HG03039 (cell line): ENCODE measurements at regions not wholly inside any gene's neighbourhood (a gene's known extent, or its start where the extent isn't known, plus 50 kb on each side); places are given as distances from the start of the nearest gene placed in this dataset.
"Not testable (repeated sequence)": the region's sequence is repeated elsewhere in the genome, so short reads cannot be mapped to it uniquely, and the experiment has no call there.

Experiments
- ATAC-seq: cut with Tn5 transposase; IDR thresholded peaks from one replicate; pipeline ENCODE4 v1.9.1; 2021; ENCODE audit warnings: mild to moderate bottlenecking, moderate library complexity; ENCODE audit not compliant: unreplicated experiment

GRCh38 chr3:177493091-177493490 is 295.8 kb upstream of the TBL1XR1 start:
- no peak for ATAC-seq

GRCh38 chr3:177494216-177494615 is 296.9 kb upstream of the TBL1XR1 start:
- ATAC-seq = no peak

GRCh38 chr3:177495566-177495965 is 298.3 kb upstream of the TBL1XR1 start:
- ATAC-seq = no peak

GRCh38 chr3:177498037-177498857 is 301.0 kb upstream of the TBL1XR1 start:
- ATAC-seq = no peak

- not testable (repeated sequence) for ATAC-seq
Observed at GRCh38 chr3:177499039-177499438, 301.8 kb upstream of the TBL1XR1 start.

- no peak for ATAC-seq
Observed at GRCh38 chr3:177499779-177500423, 302.6 kb upstream of the TBL1XR1 start.

- no peak for ATAC-seq
Observed at GRCh38 chr3:177510693-177511216, 313.5 kb upstream of the TBL1XR1 start.

GRCh38 chr3:177512945-177513814 is 315.9 kb upstream of the TBL1XR1 start:
- no peak for ATAC-seq

GRCh38 chr3:177513815-177514610 is 316.7 kb upstream of the TBL1XR1 start:
- ATAC-seq = no peak

GRCh38 chr3:177514611-177515499 is 317.6 kb upstream of the TBL1XR1 start:
- ATAC-seq = no peak

GRCh38 chr3:177515786-177516157 is 318.5 kb upstream of the TBL1XR1 start:
- ATAC-seq = no peak

- no peak for ATAC-seq
Observed at GRCh38 chr3:177516158-177517011, 319.1 kb upstream of the TBL1XR1 start.

GRCh38 chr3:177517906-177518305 is 320.6 kb upstream of the TBL1XR1 start:
- ATAC-seq = no peak

GRCh38 chr3:177519588-177519987 is 322.3 kb upstream of the TBL1XR1 start:
- no peak for ATAC-seq

GRCh38 chr3:177521305-177521704 is 324.0 kb upstream of the TBL1XR1 start:
- ATAC-seq = no peak

GRCh38 chr3:177522051-177522450 is 324.8 kb upstream of the TBL1XR1 start:
- ATAC-seq = no peak

GRCh38 chr3:177523067-177523675 is 325.9 kb upstream of the TBL1XR1 start:
- no peak for ATAC-seq

GRCh38 chr3:177523872-177524438 is 326.7 kb upstream of the TBL1XR1 start:
- no peak for ATAC-seq
